ENCODE measurements at regions not wholly inside any gene's neighbourhood (a gene's known extent, or its start where the extent isn't known, plus 50 kb on each side); places are given as distances from the start of the nearest gene placed in this dataset.

GRCh38 chr2:234673961-234674759 is 177.3 kb upstream of the ARL4C start:
- no peak for DNase-seq

GRCh38 chr2:234673501-234673900 is 176.6 kb upstream of the ARL4C start:
- no peak for DNase-seq

GRCh38 chr2:234672498-234673150 is 175.7 kb upstream of the ARL4C start:
- DNase-seq, result no peak

- no peak for DNase-seq
Observed at GRCh38 chr2:234671716-234672115, 174.8 kb upstream of the ARL4C start.

GRCh38 chr2:234671231-234671630 is 174.3 kb upstream of the ARL4C start:
- DNase-seq, result no peak

GRCh38 chr2:234670806-234671205 is 173.9 kb upstream of the ARL4C start:
- DNase-seq, result no peak

- no peak for DNase-seq
Observed at GRCh38 chr2:234670052-234670451, 173.2 kb upstream of the ARL4C start.

- DNase-seq, result no peak
Observed at GRCh38 chr2:234669621-234670020, 172.7 kb upstream of the ARL4C start.

- no peak for DNase-seq
Observed at GRCh38 chr2:234669001-234669400, 172.1 kb upstream of the ARL4C start.

GRCh38 chr2:234666911-234667310 is 170.0 kb upstream of the ARL4C start:
- DNase-seq, result no peak

- DNase-seq, result no peak
Observed at GRCh38 chr2:234665304-234665703, 168.4 kb upstream of the ARL4C start.

GRCh38 chr2:234661849-234662248 is 165.0 kb upstream of the ARL4C start:
- DNase-seq, result no peak

- DNase-seq, result no peak
Observed at GRCh38 chr2:234661175-234661574, 164.3 kb upstream of the ARL4C start.

GRCh38 chr2:234655706-234656105 is 158.8 kb upstream of the ARL4C start:
- no peak for DNase-seq

- no peak for DNase-seq
Observed at GRCh38 chr2:234650911-234651310, 154.0 kb upstream of the ARL4C start.

GRCh38 chr2:234649951-234650350 is 153.1 kb upstream of the ARL4C start:
- DNase-seq, result no peak

GRCh38 chr2:234643407-234643806 is 146.5 kb upstream of the ARL4C start:
- DNase-seq, result no peak

GRCh38 chr2:234641086-234641485 is 144.2 kb upstream of the ARL4C start:
- no peak for DNase-seq

GRCh38 chr2:234640657-234641056 is 143.8 kb upstream of the ARL4C start:
- no peak for DNase-seq

- DNase-seq, result no peak
Observed at GRCh38 chr2:234638966-234639365, 142.1 kb upstream of the ARL4C start.

GRCh38 chr2:234635284-234635683 is 138.4 kb upstream of the ARL4C start:
- DNase-seq, result no peak

GRCh38 chr2:234633581-234634230 is 136.8 kb upstream of the ARL4C start:
- DNase-seq, result no peak

GRCh38 chr2:234632527-234633391 is 135.9 kb upstream of the ARL4C start:
- no peak for DNase-seq
